Hepatocyte (in vitro differentiated cells): ENCODE measurements at regions not wholly inside any gene's neighbourhood (a gene's known extent, or its start where the extent isn't known, plus 50 kb on each side); places are given as distances from the start of the nearest gene placed in this dataset.
"Not testable (repeated sequence)": the region's sequence is repeated elsewhere in the genome, so short reads cannot be mapped to it uniquely, and the experiment has no call there.

Experiments
- DNase-seq: peaks from one replicate; pipeline ENCODE4 v3.0.0-alpha.2; 2016; ENCODE audit warnings: low spot score
- H2AFZ ChIP-seq: fragments of 200-600 bp; sonication (generic); 2 replicates; pipeline ENCODE4 v1.6.0; 2016; ENCODE audit warnings: antibody characterized with exemption, mild to moderate bottlenecking
- H3K27ac ChIP-seq: fragments of 200-600 bp; sonication (generic); 2 replicates; pipeline ENCODE4 v1.5.1; 2016; ENCODE audit warnings: mild to moderate bottlenecking
- H3K27me3 ChIP-seq: fragments of 200-600 bp; sonication (generic); 2 replicates; pipeline ENCODE4 v1.6.1; 2016
- H3K36me3 ChIP-seq: fragments of 200-600 bp; sonication (generic); replicated peaks from 2 replicates; pipeline ENCODE4 v1.5.1; 2016; ENCODE audit warnings: low read depth; ENCODE audit not compliant: insufficient read depth
- H3K4me1 ChIP-seq: fragments of 200-600 bp; sonication (generic); 2 replicates; pipeline ENCODE4 v1.5.1; 2016; ENCODE audit warnings: mild to moderate bottlenecking, moderate library complexity; ENCODE audit not compliant: insufficient read depth
- H3K4me2 ChIP-seq: fragments of 200-600 bp; sonication (generic); 2 replicates; pipeline ENCODE4 v1.6.0; 2016
- H3K4me3 ChIP-seq: fragments of 200-600 bp; sonication (generic); 2 replicates; pipeline ENCODE4 v1.5.1; 2016; ENCODE audit warnings: mild to moderate bottlenecking
- H3K79me2 ChIP-seq: fragments of 200-600 bp; sonication (generic); 2 replicates; pipeline ENCODE4 v1.6.0; 2017; ENCODE audit warnings: mild to moderate bottlenecking
- H3K9me2 ChIP-seq: fragments of 200-600 bp; sonication (generic); replicated peaks from 2 replicates; pipeline ENCODE4 v1.6.0; 2017; ENCODE audit warnings: mild to moderate bottlenecking; ENCODE audit not compliant: insufficient read depth
- H3K9me3 ChIP-seq: fragments of 200-600 bp; sonication (generic); 2 replicates; pipeline ENCODE4 v1.5.1; 2016; ENCODE audit warnings: low read depth, mild to moderate bottlenecking
- H4K20me1 ChIP-seq: fragments of 200-600 bp; sonication (generic); 2 replicates; pipeline ENCODE4 v1.6.0; 2016; ENCODE audit warnings: mild to moderate bottlenecking; ENCODE audit not compliant: insufficient read depth, poor library complexity, severe bottlenecking
- EZH2 ChIP-seq: fragments of 200-600 bp; sonication (generic); IDR thresholded peaks from 2 replicates; pipeline ENCODE4 v1.6.1; 2016; ENCODE audit warnings: antibody characterized with exemption, mild to moderate bottlenecking, borderline replicate concordance
- EZH2phosphoT487 ChIP-seq: fragments of 200-600 bp; sonication (generic); IDR thresholded peaks from one replicate; pipeline ENCODE4 v1.6.1; 2018; ENCODE audit warnings: antibody characterized with exemption, mild to moderate bottlenecking, low read depth, moderate library complexity; ENCODE audit not compliant: unreplicated experiment, severe bottlenecking
- WGBS: methylation state at CpG from one replicate; pipeline ENCODE4 v1.1.6; 2016; ENCODE audit warnings: low lambda C conversion rate; ENCODE audit errors: missing lambda C conversion rate; 5-methylcytosine and 5-hydroxymethylcytosine counted together
- TF ChIP-seq, protein P1 (sequence below): fragments of 200-600 bp; sonication (generic); IDR thresholded peaks from 2 replicates; pipeline ENCODE4 v1.5.1; 2016; ENCODE audit warnings: antibody characterized with exemption, mild to moderate bottlenecking; ENCODE audit not compliant: poor library complexity

DNA sequence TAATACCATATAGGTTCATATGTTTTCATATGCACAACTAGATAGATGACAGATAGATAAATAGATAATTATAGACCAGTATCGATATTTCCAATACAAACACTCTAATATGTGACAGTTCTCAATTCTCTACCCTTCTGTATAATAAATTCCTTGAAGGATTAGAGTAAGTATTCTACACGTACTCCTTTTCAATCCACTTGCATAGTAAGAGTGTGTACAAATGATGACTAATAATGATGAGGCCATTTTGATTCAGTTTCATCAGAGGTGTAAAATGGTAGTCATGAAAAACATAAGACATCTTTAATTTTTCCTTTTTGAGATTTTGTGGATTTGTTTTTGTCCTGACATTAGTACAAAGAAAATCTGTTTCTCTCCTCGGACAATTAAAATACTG, 188.3 kb upstream of the WSB1 start:
- 41% methylated on average over 3 of the region's 3 CpGs for WGBS

DNA sequence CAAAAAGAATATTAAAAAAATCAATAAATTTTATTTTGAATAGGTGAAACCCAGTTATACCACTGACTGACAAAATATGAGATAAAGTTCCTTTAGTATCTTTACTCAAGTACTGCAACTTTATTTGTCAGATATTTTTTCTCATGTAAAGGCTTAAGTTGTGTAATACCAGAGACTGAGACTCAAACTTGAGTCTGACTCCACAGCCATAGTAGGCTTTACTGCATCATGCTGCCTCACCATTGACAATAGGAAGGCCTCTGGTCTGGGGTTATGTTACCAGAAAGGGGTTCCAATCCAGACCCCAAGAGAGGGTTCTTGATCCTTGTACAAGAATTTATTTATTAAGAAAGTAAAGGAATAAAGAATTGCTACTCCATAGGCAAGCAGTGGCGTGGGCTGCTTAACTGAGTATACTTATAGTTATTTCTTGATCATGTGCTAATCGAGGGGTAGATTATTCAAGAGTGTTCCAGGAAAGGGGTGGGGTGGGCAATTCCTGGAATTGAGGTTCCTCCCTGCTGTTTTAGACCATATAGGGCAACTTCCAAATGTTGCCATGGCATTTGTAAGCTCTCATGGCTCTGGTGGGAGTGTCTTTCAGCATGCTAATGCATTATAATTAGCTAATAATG, 187.4 kb upstream of the WSB1 start:
- TF ChIP-seq EZH2 = no peak
- Histone ChIP-seq H3K4me3 (no peak overlapping the region), H3K9me2 (no peaks in the 10 kb centered on the region), H3K36me3 (no peaks in the 10 kb centered on the region), H4K20me1 (no peaks in the 10 kb centered on the region), H3K9me3 (no peaks in the 10 kb centered on the region), H2AFZ (no peak overlapping the region), H3K27ac (no peak overlapping the region), H3K4me1 (no peaks in the 10 kb centered on the region), H3K27me3 (no peaks in the 10 kb centered on the region), H3K79me2 (no peaks in the 10 kb centered on the region), H3K4me2 (no peak overlapping the region)
- no peak for DNase-seq
- 48% methylated on average over 2 of the region's 2 CpGs for WGBS

More for the DNA sequence above, 188.3 kb upstream of the WSB1 start:
- Histone ChIP-seq H4K20me1 (no peaks in the 10 kb centered on the region), H3K27me3 (no peaks in the 10 kb centered on the region), H3K27ac (no peak overlapping the region), H3K4me1 (no peaks in the 10 kb centered on the region), H3K9me2 (no peaks in the 10 kb centered on the region), H3K9me3 (no peaks in the 10 kb centered on the region), H3K4me2 (no peak overlapping the region), H3K4me3 (no peak overlapping the region), H3K36me3 (no peaks in the 10 kb centered on the region), H2AFZ (no peak overlapping the region), H3K79me2 (no peaks in the 10 kb centered on the region)
- TF ChIP-seq, protein P1, sequence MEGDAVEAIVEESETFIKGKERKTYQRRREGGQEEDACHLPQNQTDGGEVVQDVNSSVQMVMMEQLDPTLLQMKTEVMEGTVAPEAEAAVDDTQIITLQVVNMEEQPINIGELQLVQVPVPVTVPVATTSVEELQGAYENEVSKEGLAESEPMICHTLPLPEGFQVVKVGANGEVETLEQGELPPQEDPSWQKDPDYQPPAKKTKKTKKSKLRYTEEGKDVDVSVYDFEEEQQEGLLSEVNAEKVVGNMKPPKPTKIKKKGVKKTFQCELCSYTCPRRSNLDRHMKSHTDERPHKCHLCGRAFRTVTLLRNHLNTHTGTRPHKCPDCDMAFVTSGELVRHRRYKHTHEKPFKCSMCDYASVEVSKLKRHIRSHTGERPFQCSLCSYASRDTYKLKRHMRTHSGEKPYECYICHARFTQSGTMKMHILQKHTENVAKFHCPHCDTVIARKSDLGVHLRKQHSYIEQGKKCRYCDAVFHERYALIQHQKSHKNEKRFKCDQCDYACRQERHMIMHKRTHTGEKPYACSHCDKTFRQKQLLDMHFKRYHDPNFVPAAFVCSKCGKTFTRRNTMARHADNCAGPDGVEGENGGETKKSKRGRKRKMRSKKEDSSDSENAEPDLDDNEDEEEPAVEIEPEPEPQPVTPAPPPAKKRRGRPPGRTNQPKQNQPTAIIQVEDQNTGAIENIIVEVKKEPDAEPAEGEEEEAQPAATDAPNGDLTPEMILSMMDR = no peak
- TF ChIP-seq EZH2phosphoT487 = no peak
- no peak for TF ChIP-seq EZH2
- DNase-seq = no peak

DNA sequence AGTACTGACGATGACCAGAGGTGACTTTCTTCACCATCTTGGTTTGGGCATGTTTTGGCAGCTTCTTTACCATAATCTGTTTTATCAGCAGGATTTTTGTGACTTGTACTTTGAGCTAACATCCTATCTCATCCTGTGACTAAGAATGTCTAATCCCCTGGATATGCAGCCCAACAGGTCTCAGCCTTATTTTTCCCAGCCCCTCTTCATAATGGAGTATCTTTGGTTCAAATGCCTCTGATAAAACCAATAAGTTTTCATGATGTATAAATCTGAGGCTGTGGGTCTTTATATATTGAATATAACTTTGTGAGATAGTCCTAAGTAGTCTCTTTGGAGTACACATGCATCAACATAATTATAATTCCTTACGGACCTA, 186.9 kb upstream of the WSB1 start:
- H3K9me3 ChIP-seq = no peaks in the 10 kb centered on the region

GRCh38 chr17:27107386-27108328, 186.3 kb upstream of the WSB1 start:
- H3K4me1 ChIP-seq, H4K20me1 ChIP-seq, H3K4me2 ChIP-seq, H3K36me3 ChIP-seq, H3K9me3 ChIP-seq, H2AFZ ChIP-seq, H3K4me3 ChIP-seq, H3K27ac ChIP-seq, H3K79me2 ChIP-seq, H3K27me3 ChIP-seq, H3K9me2 ChIP-seq, DNase-seq: not testable (repeated sequence)
- 36% methylated on average over 2 of the region's 2 CpGs for WGBS

More for the DNA sequence above, 186.9 kb upstream of the WSB1 start:
- no peaks in the 10 kb centered on the region for H3K27me3 ChIP-seq
- H3K9me2 ChIP-seq = no peaks in the 10 kb centered on the region
- no peak overlapping the region for H2AFZ ChIP-seq
- no peaks in the 10 kb centered on the region for H4K20me1 ChIP-seq
- H3K4me2 ChIP-seq = no peak overlapping the region
- H3K4me3 ChIP-seq = no peak overlapping the region
- no peaks in the 10 kb centered on the region for H3K79me2 ChIP-seq
- no peaks in the 10 kb centered on the region for H3K36me3 ChIP-seq
- TF ChIP-seq EZH2phosphoT487 = no peak
- no peak overlapping the region for H3K27ac ChIP-seq
- 46% methylated on average over 2 of the region's 2 CpGs for WGBS
- DNase-seq = no peak
- no peaks in the 10 kb centered on the region for H3K4me1 ChIP-seq

GRCh38 chr17:27109346-27109745, 184.6 kb upstream of the WSB1 start:
- Histone ChIP-seq H3K4me3 (no peak overlapping the region), H2AFZ (no peak overlapping the region), H3K4me1 (no peaks in the 10 kb centered on the region), H3K9me3 (no peaks in the 10 kb centered on the region), H3K36me3 (no peaks in the 10 kb centered on the region), H3K4me2 (no peak overlapping the region), H3K27me3 (no peaks in the 10 kb centered on the region), H4K20me1 (no peaks in the 10 kb centered on the region), H3K9me2 (no peaks in the 10 kb centered on the region), H3K27ac (no peak overlapping the region), H3K79me2 (no peaks in the 10 kb centered on the region)
- no peak for DNase-seq
- TF ChIP-seq EZH2phosphoT487 (no peak), EZH2 (no peak)
- TF ChIP-seq, protein P1 = no peak
